SK-N-SH (cell line): ENCODE measurements at regions not wholly inside any gene's neighbourhood (a gene's known extent, or its start where the extent isn't known, plus 50 kb on each side); places are given as distances from the start of the nearest gene placed in this dataset.
A peak's percentile ranks its signal among the peaks of the same experiment; 100 is the strongest.

Source experiments
- CTCF ChIA-PET: fragments of 300-600, 350-600 bp; formaldehyde crosslinking; extraction: SDS; loops from one replicate; lab custom pipeline; 2021; lab: Yijun Ruan, JAX
- POLR2A ChIA-PET: fragments of 350-600 bp; sonication (Branson Sonifier 250); formaldehyde crosslinking; extraction: SDS; loops from one replicate; lab custom pipeline; 2020; ENCODE audit warnings: antibody characterized with exemption, inconsistent platforms; lab: Yijun Ruan, JAX
- DNase-seq: peaks from one replicate; pipeline ENCODE4 v3.0.0; 2012
- H2AFZ ChIP-seq: fragments of 200-600 bp; sonication (generic); 2 replicates; pipeline ENCODE4 v1.8.1; 2016; ENCODE audit warnings: antibody characterized with exemption, mild to moderate bottlenecking, low read depth
- H3F3A ChIP-seq: fragments of 200-600 bp; sonication (generic); replicated peaks from 2 replicates; pipeline ENCODE3; 2016; ENCODE audit warnings: antibody characterized with exemption, mild to moderate bottlenecking; ENCODE audit not compliant: insufficient read depth
- H3K27ac ChIP-seq, 2 experiments: fragments of 200-500 bp in 1 of 2; fragments of 200-600 bp in 1 of 2; sonication (Bioruptor generic) in 1 of 2; sonication (generic), shearing (Covaris generic) in 1 of 2; 2 replicates each; pipeline versions ENCODE4 v1.5.1 to v1.6.1; 2014 to 2016; ENCODE audit warnings: low read depth in 2 of 2, inconsistent platforms in 1 of 2, low read length in 1 of 2, mild to moderate bottlenecking in 1 of 2, mixed read lengths in 1 of 2
- H3K27me3 ChIP-seq: fragments of 200-600 bp; sonication (generic), shearing (Covaris generic); 2 replicates; pipeline ENCODE4 v1.6.1; 2016; ENCODE audit warnings: mixed run types; ENCODE audit not compliant: insufficient read depth
- H3K36me3 ChIP-seq, 2 experiments: fragments of 200-500 bp in 1 of 2; fragments of 200-600 bp in 1 of 2; sonication (Bioruptor generic) in 1 of 2; sonication (generic) in 1 of 2; replicated peaks in 1 of 2; 2 replicates each; pipeline versions ENCODE3 to v1.5.1; 2014 to 2016; ENCODE audit warnings: low read length in 1 of 2, mild to moderate bottlenecking in 1 of 2; ENCODE audit not compliant: insufficient read depth in 2 of 2, control insufficient read depth in 1 of 2
- H3K4me1 ChIP-seq, 2 experiments: fragments of 200-500 bp in 1 of 2; fragments of 200-600 bp in 1 of 2; sonication (Bioruptor generic) in 1 of 2; sonication (generic), shearing (Covaris generic) in 1 of 2; 2 replicates each; pipeline versions ENCODE4 v1.5.1 to v1.6.1; 2014 to 2016; ENCODE audit warnings: low read depth in 1 of 2, low read length in 1 of 2, mixed run types in 1 of 2; ENCODE audit not compliant: insufficient read depth in 2 of 2, control insufficient read depth in 1 of 2
- H3K4me2 ChIP-seq: fragments of 200-600 bp; sonication (generic), shearing (Covaris generic); 2 replicates; pipeline ENCODE4 v1.6.1; 2017; ENCODE audit warnings: mixed run types
- H3K4me3 ChIP-seq, 2 experiments: fragments of 200-500 bp in 1 of 2; fragments of 200-600 bp in 1 of 2; sonication (Bioruptor generic) in 1 of 2; sonication (generic), shearing (Covaris generic) in 1 of 2; 2 replicates each; pipeline versions ENCODE4 v1.5.1 to v1.8.1; 2014 to 2016; ENCODE audit warnings: low read depth in 2 of 2, inconsistent platforms in 1 of 2, low read length in 1 of 2, mild to moderate bottlenecking in 1 of 2, mixed read lengths in 1 of 2, moderate library complexity in 1 of 2
- H3K79me2 ChIP-seq: fragments of 200-600 bp; sonication (generic); 2 replicates; pipeline ENCODE4 v1.8.1; 2017; ENCODE audit warnings: mild to moderate bottlenecking; ENCODE audit not compliant: insufficient read depth
- H3K9ac ChIP-seq: fragments of 200-600 bp; sonication (generic); 2 replicates; pipeline ENCODE4 v1.6.1; 2017; ENCODE audit warnings: mixed run types
- H3K9me2 ChIP-seq: fragments of 200-600 bp; sonication (generic); 2 replicates; pipeline ENCODE4 v1.6.1; 2017; ENCODE audit warnings: mixed run types
- H3K9me3 ChIP-seq: fragments of 200-600 bp; sonication (generic); 2 replicates; pipeline ENCODE4 v1.6.1; 2017; ENCODE audit warnings: mixed run types, mild to moderate bottlenecking, moderate library complexity
- H4K20me1 ChIP-seq: fragments of 200-600 bp; sonication (generic); 2 replicates; pipeline ENCODE4 v1.6.1; 2017; ENCODE audit warnings: mild to moderate bottlenecking, mixed run types; ENCODE audit not compliant: insufficient read depth
- CHD2 ChIP-seq: fragments of 150-350 bp; IDR thresholded peaks from 2 replicates; pipeline ENCODE4 v1.6.1; 2018; ENCODE audit warnings: low read length; ENCODE audit not compliant: partially characterized antibody
- ELF1 ChIP-seq: IDR thresholded peaks from 2 replicates; pipeline ENCODE4 v1.4.0; 2012
- EP300 ChIP-seq, 2 experiments: IDR thresholded peaks; 2 replicates each; pipeline versions ENCODE4 v1.4.0 to v1.6.1; 2012; ENCODE audit warnings: borderline replicate concordance in 1 of 2, low read depth in 1 of 2, low read length in 1 of 2
- EZH2phosphoT487 ChIP-seq: fragments of 200-600 bp; sonication (generic); IDR thresholded peaks from 2 replicates; pipeline ENCODE4 v1.6.1; 2017; ENCODE audit warnings: low read depth, mixed run types, mild to moderate bottlenecking, antibody characterized with exemption, moderate library complexity, borderline replicate concordance
- FOSL2 ChIP-seq: IDR thresholded peaks from 2 replicates; pipeline ENCODE4 v1.4.0; 2012; ENCODE audit warnings: low read depth, mild to moderate bottlenecking, moderate library complexity, borderline replicate concordance
- FOXJ3 ChIP-seq: sonication (generic); formaldehyde crosslinking; IDR thresholded peaks from 2 replicates; pipeline ENCODE4 v1.5.1; 2020; ENCODE audit warnings: mild to moderate bottlenecking, missing genetic modification reagents
- FOXM1 ChIP-seq: IDR thresholded peaks from 2 replicates; pipeline ENCODE4 v1.4.0; 2012; ENCODE audit warnings: low read depth, mild to moderate bottlenecking
- GABPA ChIP-seq: IDR thresholded peaks from 2 replicates; pipeline ENCODE4 v1.4.0; 2012; ENCODE audit warnings: low read depth, mild to moderate bottlenecking
- JUND ChIP-seq: IDR thresholded peaks from 2 replicates; pipeline ENCODE4 v1.4.0; 2012
- MAX ChIP-seq: IDR thresholded peaks from 2 replicates; pipeline ENCODE4 v1.4.0; 2012; ENCODE audit warnings: low read depth
- NRF1 ChIP-seq: IDR thresholded peaks from 2 replicates; pipeline ENCODE4 v1.6.1; 2012; ENCODE audit warnings: low read depth, mild to moderate bottlenecking, low read length
- POLR2AphosphoS5 ChIP-seq: IDR thresholded peaks from 2 replicates; pipeline ENCODE4 v1.6.1; 2012; ENCODE audit warnings: low read depth, low read length
- REST ChIP-seq: IDR thresholded peaks from 2 replicates; pipeline ENCODE4 v1.6.1; 2012; ENCODE audit warnings: mild to moderate bottlenecking, low read depth, low read length, moderate library complexity
- RFX5 ChIP-seq: IDR thresholded peaks from 2 replicates; pipeline ENCODE4 v1.6.1; 2012; ENCODE audit warnings: mild to moderate bottlenecking, improper control_type of control experiment, low read length
- RXRA ChIP-seq: IDR thresholded peaks from 2 replicates; pipeline ENCODE4 v1.4.0; 2012; ENCODE audit warnings: low read depth, mild to moderate bottlenecking, borderline replicate concordance
- SIN3A ChIP-seq: IDR thresholded peaks from 2 replicates; pipeline ENCODE4 v1.6.1; 2012; ENCODE audit warnings: low read depth, mild to moderate bottlenecking, low read length, moderate library complexity, borderline replicate concordance
- SMC3 ChIP-seq: IDR thresholded peaks from 2 replicates; pipeline ENCODE4 v1.6.1; 2012; ENCODE audit warnings: low read depth, low read length, improper control_type of control experiment
- TAF1 ChIP-seq: IDR thresholded peaks from 2 replicates; pipeline ENCODE4 v1.6.1; 2012; ENCODE audit warnings: low read depth, mild to moderate bottlenecking, low read length, moderate library complexity, borderline replicate concordance
- USF1 ChIP-seq: IDR thresholded peaks from 2 replicates; pipeline ENCODE4 v1.4.0; 2012; ENCODE audit warnings: low read depth, borderline replicate concordance
- YY1 ChIP-seq: IDR thresholded peaks from 2 replicates; pipeline ENCODE4 v1.4.0; 2012; ENCODE audit warnings: low read depth, mild to moderate bottlenecking
- WGBS: methylation state at CpG from one replicate; pipeline ENCODE4 v1.1.6; 2017; ENCODE audit warnings: low lambda C conversion rate; 5-methylcytosine and 5-hydroxymethylcytosine counted together

- no peak for TF ChIP-seq REST
- TF ChIP-seq EP300 (IDR thresholded peaks at IDR 0.05; ENCODE audit: borderline replicate concordance in 1 of 2, low read depth in 1 of 2, low read length in 1 of 2): 0 out of 4 replicates have a peak, but pooled peaks of 1 of the 2 experiments have one; percentile 13
- peak; percentile 38 for TF ChIP-seq FOSL2
These were observed 187.2 kb downstream of the EFNB2 start (continued) for GRCh38 chr13:106348075-106348840.

- 94% methylated on average over 2 of the region's 2 CpGs for WGBS
- peak overlapping the region; percentile 43; the same call in 1 of the 2 replicates for H3K4me2 ChIP-seq
- H3K27me3 ChIP-seq: no peaks in the 10 kb centered on the region
- no peak overlapping the region for H3K4me3 ChIP-seq
- H2AFZ ChIP-seq: no peak overlapping the region
- no peaks in the 10 kb centered on the region for H3K36me3 ChIP-seq
- ChIA-PET POLR2A (no interaction called here), CTCF (no interaction called here)
- no peak overlapping the region for H3K27ac ChIP-seq
- no peaks in the 10 kb centered on the region for H3K9me2 ChIP-seq
- no peak overlapping the region for H3K9ac ChIP-seq
- peaks cover 14% of the 10 kb centered on the region; the same call in 1 of the 2 replicates for H3K9me3 ChIP-seq
- peaks cover 7% of the 10 kb centered on the region for H3F3A ChIP-seq
- TF ChIP-seq RXRA (no peak), SIN3A (no peak), EZH2phosphoT487 (no peak), GABPA (no peak), FOXM1 (no peak), RFX5 (no peak), POLR2AphosphoS5 (no peak), TAF1 (no peak)
- no peak for DNase-seq
- H3K79me2 ChIP-seq: no peaks in the 10 kb centered on the region
- H4K20me1 ChIP-seq: no peaks in the 10 kb centered on the region
- H3K4me1 ChIP-seq: peaks cover 0 to 4% of the 10 kb centered on the region in 2 experiments; a peak in 2 of 4 replicates
These were observed 191.1 kb downstream of the EFNB2 start for GRCh38 chr13:106344342-106344741.

- Histone ChIP-seq H3K4me2 (peak overlapping the region; percentile 43; the same call in 1 of the 2 replicates), H3K9me3 (peaks cover 14% of the 10 kb centered on the region; the same call in 1 of the 2 replicates), H3K4me1 (peaks cover 0 to under 1% of the 10 kb centered on the region in 2 experiments; a peak in 1 of 4 replicates), H2AFZ (0 out of 2 replicates have a peak overlapping the region, but pooled peaks have one; percentile 11), H3K27ac (no peak overlapping the region), H3F3A (peaks cover 7% of the 10 kb centered on the region), H3K27me3 (no peaks in the 10 kb centered on the region), H3K9ac (no peak overlapping the region), H3K79me2 (no peaks in the 10 kb centered on the region), H3K9me2 (no peaks in the 10 kb centered on the region), H4K20me1 (no peaks in the 10 kb centered on the region), H3K4me3 (no peak overlapping the region), H3K36me3 (no peaks in the 10 kb centered on the region)
- POLR2A ChIA-PET: no interaction called here
- CTCF ChIA-PET: no interaction called here
- 45% methylated on average over 3 of the region's 3 CpGs for WGBS
- DNase-seq: no peak
- TF ChIP-seq USF1 (no peak), MAX (no peak), JUND (no peak), SMC3 (no peak), FOXJ3 (CRISPR knock-in tag) (no peak), YY1 (no peak), FOSL2 (no peak), NRF1 (no peak), ELF1 (no peak), POLR2AphosphoS5 (no peak), CHD2 (no peak)
These were observed 191.6 kb downstream of the EFNB2 start for GRCh38 chr13:106343836-106344235.
